IPS DF 6.9 (cell line): ENCODE measurements at regions not wholly inside any gene's neighbourhood (a gene's known extent, or its start where the extent isn't known, plus 50 kb on each side); places are given as distances from the start of the nearest gene placed in this dataset.

Experiments used
- DNase-seq: peaks from one replicate; pipeline ENCODE4 v3.0.0-alpha.2; 2013; ENCODE audit warnings: low read depth, low spot score
- H3K27ac ChIP-seq: one replicate; pipeline ENCODE4 v1.5.1; 2013; ENCODE audit warnings: low read length, control low read depth
- H3K27me3 ChIP-seq: 2 replicates; pipeline ENCODE4 v1.6.1; 2013; ENCODE audit warnings: mild to moderate bottlenecking, low read length; ENCODE audit not compliant: control insufficient read depth, insufficient read depth
- H3K36me3 ChIP-seq: 2 replicates; pipeline ENCODE4 v1.6.1; 2013; ENCODE audit warnings: low read length; ENCODE audit not compliant: control insufficient read depth, insufficient read depth
- H3K4me1 ChIP-seq: 2 replicates; pipeline ENCODE4 v1.6.1; 2013; ENCODE audit warnings: low read length; ENCODE audit not compliant: control insufficient read depth, insufficient read depth
- H3K4me3 ChIP-seq: 2 replicates; pipeline ENCODE4 v1.5.1; 2013; ENCODE audit warnings: mild to moderate bottlenecking, low read length
- H3K9me3 ChIP-seq: 2 replicates; pipeline ENCODE4 v1.6.1; 2013; ENCODE audit warnings: low read length, inconsistent platforms; ENCODE audit not compliant: control insufficient read depth, insufficient read depth
- WGBS: extraction: QIAGEN DNeasy Blood & Tissue Kit; methylation state at CpG from one replicate; pipeline ENCODE4 v1.1.7; 2013; ENCODE audit warnings: mixed read lengths, missing lambda C conversion rate; ENCODE audit not compliant: insufficient read length, insufficient coverage; 5-methylcytosine and 5-hydroxymethylcytosine counted together

DNA sequence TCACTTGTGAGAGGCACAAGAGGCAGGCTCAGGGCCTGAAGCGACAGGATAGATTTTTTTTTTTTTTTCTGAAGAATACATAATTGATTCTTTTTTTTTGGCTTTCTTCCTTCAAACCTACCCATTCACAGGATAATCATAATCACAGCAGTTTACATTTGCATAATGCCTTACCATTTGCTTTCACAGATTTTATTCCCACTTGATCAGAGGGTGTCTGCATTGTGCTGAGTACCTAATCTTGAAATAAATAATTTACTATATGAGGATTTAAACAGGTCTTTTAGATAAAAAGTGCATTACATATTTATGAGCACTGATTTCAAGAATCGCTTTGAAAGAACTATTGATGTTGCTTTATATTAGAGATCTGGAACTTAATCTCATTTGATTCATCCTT is 219.3 kb downstream of the SPRY1 start:
- Histone ChIP-seq H3K36me3 (no peaks in the 10 kb centered on the region), H3K9me3 (no peaks in the 10 kb centered on the region), H3K27ac (no peak overlapping the region), H3K27me3 (no peaks in the 10 kb centered on the region), H3K4me3 (no peak overlapping the region), H3K4me1 (peaks cover 2% of the 10 kb centered on the region; the same call in 1 of the 2 replicates)
- DNase-seq, result no peak
- no CpG with 5 or more reads among the region's 2 CpGs for WGBS

DNA sequence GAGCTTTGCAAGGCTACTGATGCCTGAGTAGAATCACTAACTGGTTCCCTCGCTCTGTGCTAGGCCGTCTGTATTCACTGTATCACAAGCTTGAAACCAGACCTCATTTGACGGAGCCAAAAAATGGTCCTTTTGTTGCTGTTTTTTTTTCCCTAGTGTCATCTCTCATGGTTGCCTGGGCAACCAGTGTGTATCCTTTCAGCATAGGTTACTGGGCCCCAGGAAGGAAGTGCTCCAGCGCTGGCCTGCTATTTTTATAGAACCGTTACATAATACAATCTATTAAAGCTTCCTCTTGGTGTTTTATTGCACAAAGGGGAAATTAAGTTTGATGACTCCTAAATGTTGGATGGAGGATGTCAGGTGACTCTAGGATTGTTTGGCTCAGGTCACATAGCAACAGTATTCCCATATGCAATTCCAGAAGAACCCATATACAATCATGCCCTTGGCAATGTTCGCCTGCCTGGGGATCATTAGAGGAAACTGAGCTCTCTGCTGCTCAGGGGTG is 220.4 kb downstream of the SPRY1 start:
- Histone ChIP-seq H3K9me3 (no peaks in the 10 kb centered on the region), H3K27me3 (no peaks in the 10 kb centered on the region), H3K4me1 (peaks cover 2% of the 10 kb centered on the region; the same call in 1 of the 2 replicates), H3K4me3 (no peak overlapping the region), H3K27ac (no peak overlapping the region), H3K36me3 (no peaks in the 10 kb centered on the region)
- no CpG with 5 or more reads among the region's 6 CpGs for WGBS
- no peak for DNase-seq

DNA sequence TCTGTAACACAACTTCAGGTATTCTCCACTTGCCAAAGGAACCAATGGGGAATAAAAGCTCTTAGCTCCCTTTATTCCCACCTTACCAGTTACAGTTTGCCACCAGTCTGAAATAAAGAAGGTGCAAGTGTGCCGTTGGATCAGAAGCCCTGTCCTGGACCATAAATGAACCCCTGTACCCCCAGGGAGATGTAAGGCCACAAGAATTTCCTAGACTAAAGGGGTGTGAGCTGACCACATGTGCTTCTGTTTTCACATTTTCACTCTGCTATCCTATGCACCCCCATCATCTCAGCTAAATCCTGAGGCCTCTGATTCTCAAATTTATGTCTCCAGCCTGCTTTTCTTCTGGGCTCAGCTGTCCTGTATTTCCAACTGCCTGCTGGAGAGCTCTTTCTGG is 221.2 kb downstream of the SPRY1 start:
- WGBS, result no CpG with 5 or more reads among the region's 1 CpG
- Histone ChIP-seq H3K9me3 (no peaks in the 10 kb centered on the region), H3K36me3 (no peaks in the 10 kb centered on the region), H3K4me1 (peaks cover 2% of the 10 kb centered on the region; the same call in 1 of the 2 replicates), H3K27ac (no peak overlapping the region), H3K27me3 (no peaks in the 10 kb centered on the region), H3K4me3 (no peak overlapping the region)
- no peak for DNase-seq

DNA sequence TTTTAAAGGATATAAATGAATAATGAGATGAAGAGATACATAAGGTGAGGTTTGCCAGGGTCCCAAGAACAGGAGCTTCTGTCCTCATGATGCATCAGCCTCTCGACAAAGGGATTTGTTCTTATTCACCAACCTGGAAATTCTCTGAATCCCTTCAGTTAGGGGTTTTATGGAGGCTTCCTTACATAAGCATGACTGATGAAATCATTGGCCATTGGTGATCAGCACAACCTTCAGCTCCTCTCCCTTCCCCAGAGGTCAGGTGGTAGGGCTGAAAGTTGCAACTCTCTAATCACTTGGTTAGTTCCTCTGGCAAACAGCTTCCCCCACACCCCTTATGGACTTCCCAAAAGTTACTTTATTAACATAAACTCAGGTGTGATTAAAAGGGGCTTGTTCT is 222.0 kb downstream of the SPRY1 start:
- DNase-seq, result no peak
- no CpG with 5 or more reads among the region's 1 CpG for WGBS

DNA sequence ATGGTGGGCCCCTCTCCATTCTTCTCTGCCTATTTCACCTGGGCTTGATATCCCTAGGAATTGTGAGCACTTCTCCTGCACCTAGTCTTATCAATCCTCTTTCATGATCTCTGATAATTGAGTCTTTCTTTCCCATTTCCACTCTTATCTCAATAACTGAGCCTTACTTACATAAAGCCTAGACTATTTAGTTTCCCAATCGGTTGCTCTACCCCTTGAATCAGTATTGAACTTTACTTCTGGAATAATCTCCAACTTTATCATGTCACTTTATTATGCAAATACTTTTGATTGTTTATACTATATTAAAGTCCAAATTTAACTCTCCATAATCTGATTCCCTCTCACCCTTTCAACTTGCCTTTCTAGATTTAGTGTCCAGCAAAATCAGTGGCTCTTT is 222.7 kb downstream of the SPRY1 start:
- no CpG with 5 or more reads among the region's 1 CpG for WGBS
- Histone ChIP-seq H3K4me1 (no peaks in the 10 kb centered on the region), H3K27ac (no peak overlapping the region)

More for the DNA sequence above, 222.0 kb downstream of the SPRY1 start:
- Histone ChIP-seq H3K27me3 (no peaks in the 10 kb centered on the region), H3K9me3 (no peaks in the 10 kb centered on the region), H3K36me3 (no peaks in the 10 kb centered on the region), H3K27ac (no peak overlapping the region), H3K4me3 (no peak overlapping the region), H3K4me1 (peaks cover 2% of the 10 kb centered on the region; the same call in 1 of the 2 replicates)

DNA sequence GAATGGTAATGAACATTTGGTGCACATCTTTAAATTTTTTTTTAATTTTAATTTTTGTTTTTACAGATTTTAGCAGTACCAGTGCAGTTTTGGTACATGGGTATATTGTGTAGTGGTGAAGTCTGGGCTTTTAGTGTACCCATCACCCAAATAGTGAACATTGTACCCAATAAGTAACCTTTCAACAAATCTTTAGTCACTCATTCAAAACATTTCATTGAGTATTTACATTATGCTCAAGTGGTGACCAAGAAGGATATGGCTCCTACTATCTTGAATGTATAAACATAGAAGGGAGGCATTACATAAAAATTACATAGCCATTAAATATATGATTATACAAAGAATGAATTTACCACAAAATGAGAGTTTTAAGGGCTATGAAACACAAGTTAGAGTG is 223.3 kb downstream of the SPRY1 start:
- no peak for DNase-seq
- H3K4me3 ChIP-seq, result no peak overlapping the region
- H3K27me3 ChIP-seq, result no peaks in the 10 kb centered on the region
- no peaks in the 10 kb centered on the region for H3K36me3 ChIP-seq
- H3K4me1 ChIP-seq, result no peaks in the 10 kb centered on the region
- no peak overlapping the region for H3K27ac ChIP-seq
- no peaks in the 10 kb centered on the region for H3K9me3 ChIP-seq

More for the DNA sequence above, 222.7 kb downstream of the SPRY1 start:
- Histone ChIP-seq H3K9me3 (no peaks in the 10 kb centered on the region), H3K4me3 (no peak overlapping the region), H3K36me3 (no peaks in the 10 kb centered on the region), H3K27me3 (no peaks in the 10 kb centered on the region)
- no peak for DNase-seq

DNA sequence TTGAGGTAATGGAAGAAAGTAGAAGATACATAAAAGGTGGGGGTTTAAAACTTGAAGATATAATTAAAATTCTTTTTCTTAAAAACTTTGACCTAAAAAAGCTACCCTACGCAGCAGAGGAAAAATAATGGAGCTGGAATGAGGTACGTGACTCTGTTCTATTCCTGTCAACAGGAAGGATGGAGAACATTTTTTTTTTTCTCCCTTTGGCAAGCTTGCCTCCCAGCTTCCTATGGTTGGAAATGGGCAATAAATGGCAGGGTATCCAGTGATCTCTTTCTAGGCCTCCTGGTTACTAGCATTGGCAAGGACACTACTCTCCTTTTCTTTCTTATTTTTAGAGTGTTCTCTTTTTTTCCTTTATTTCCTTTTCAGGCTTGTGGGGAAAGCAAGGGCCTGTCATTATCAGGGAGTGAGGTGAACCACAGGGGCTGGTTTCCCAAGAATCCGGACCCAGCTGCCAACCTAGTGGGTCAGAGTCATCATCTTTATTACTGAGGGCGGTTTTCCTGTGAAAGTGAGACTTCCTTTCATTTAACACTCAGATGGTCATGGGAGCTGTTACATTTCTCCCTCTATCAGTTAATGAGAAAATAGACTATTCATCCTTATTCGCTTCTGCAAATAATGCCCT is 224.6 kb downstream of the SPRY1 start:
- Histone ChIP-seq H3K4me1 (no peaks in the 10 kb centered on the region), H3K36me3 (no peaks in the 10 kb centered on the region), H3K4me3 (no peak overlapping the region), H3K27ac (no peak overlapping the region), H3K27me3 (no peaks in the 10 kb centered on the region), H3K9me3 (no peaks in the 10 kb centered on the region)
- DNase-seq, result no peak
- WGBS, result no CpG with 5 or more reads among the region's 5 CpGs

DNA sequence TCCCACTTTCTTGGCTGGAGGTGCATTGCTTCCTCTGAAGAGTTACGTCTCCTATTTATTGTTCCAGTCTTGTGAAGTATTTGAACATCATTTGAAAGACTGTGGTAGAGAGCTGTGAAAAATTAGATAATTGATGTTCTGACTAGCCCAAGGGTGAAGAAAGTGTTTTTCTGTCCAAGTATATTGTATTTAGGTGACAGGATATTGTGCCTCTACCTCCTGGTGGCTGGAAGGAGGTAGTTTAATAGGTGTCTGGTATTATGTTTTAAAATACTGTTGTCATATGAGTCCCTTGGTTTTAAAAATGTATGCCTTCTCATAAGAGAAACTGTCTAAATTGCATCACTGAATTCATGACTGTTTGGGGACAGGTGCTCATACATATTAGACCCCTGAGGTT is 226.0 kb downstream of the SPRY1 start:
- Histone ChIP-seq H3K27ac (no peak overlapping the region), H3K4me1 (no peaks in the 10 kb centered on the region), H3K36me3 (no peaks in the 10 kb centered on the region), H3K9me3 (no peaks in the 10 kb centered on the region), H3K4me3 (no peak overlapping the region), H3K27me3 (no peaks in the 10 kb centered on the region)
- no CpG with 5 or more reads among the region's 1 CpG for WGBS
- DNase-seq, result no peak

DNA sequence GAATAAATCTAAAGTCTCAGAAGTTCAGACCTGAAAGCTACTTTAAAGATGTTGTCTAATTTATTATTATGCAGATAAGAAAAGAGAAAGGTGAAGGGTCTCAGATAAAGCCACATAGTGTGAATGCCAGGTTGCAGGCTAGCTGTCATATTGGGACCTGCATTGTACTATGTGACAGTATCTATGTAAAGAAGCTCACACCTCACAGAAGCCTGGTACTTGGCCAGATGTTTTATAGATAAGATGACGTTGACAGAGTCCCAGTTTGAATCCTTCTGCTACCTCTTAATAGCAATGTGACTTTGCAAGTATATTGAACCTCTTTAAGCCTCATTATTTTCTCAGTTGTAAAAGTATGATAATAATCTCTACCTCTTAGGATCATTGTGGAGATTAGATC is 227.0 kb downstream of the SPRY1 start:
- no peak overlapping the region for H3K27ac ChIP-seq
- no peak overlapping the region for H3K4me3 ChIP-seq
- no CpG with 5 or more reads among the region's 1 CpG for WGBS
- DNase-seq, result no peak
- no peaks in the 10 kb centered on the region for H3K36me3 ChIP-seq
- H3K27me3 ChIP-seq, result no peaks in the 10 kb centered on the region
- no peaks in the 10 kb centered on the region for H3K4me1 ChIP-seq
- no peaks in the 10 kb centered on the region for H3K9me3 ChIP-seq

DNA sequence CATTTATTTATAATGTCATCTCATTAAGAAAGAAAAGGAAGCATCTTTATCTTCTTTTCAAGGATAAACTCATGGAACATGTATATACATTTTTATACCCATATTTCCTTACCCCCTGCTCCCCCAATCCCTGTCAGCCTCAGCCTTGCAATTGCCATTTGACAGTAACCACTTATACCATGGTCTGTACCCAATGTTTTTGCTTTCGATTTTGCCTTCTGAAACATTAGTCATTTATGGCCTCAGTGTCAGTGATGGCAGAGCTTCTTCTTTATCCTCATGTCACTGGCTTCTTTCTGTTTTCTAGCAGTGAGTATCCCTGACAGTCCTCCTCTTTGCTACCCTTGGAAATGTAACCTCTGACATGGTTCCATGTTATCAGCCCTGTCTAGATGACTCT is 228.4 kb downstream of the SPRY1 start:
- DNase-seq, result no peak
- Histone ChIP-seq H3K4me3 (no peak overlapping the region), H3K4me1 (no peaks in the 10 kb centered on the region)

DNA sequence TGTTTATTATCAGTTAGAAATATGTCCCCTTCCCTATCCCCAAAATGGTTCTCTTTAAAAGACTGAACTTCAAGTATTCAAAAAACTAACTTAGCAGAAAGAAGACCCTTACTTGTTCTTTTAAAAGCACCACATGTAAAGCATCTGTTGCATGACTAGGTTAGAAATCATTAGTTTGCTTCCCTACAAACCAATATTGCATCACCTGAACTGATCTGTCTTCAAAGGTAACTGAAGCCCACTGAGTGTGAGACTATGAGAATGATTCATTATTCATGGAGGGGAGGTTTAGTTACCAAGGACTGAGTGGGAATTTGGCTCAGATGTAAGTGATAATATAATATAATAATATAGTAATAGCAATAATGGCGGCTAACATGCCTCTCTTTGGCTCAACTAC is 231.7 kb downstream of the SPRY1 start:
- H3K27me3 ChIP-seq, result no peaks in the 10 kb centered on the region
- WGBS, result no CpG with 5 or more reads among the region's 1 CpG
- DNase-seq, result no peak

More for the DNA sequence above, 228.4 kb downstream of the SPRY1 start:
- Histone ChIP-seq H3K27ac (no peak overlapping the region), H3K36me3 (no peaks in the 10 kb centered on the region), H3K9me3 (no peaks in the 10 kb centered on the region), H3K27me3 (no peaks in the 10 kb centered on the region)
- WGBS, result no CpG with 5 or more reads among the region's 1 CpG

More for the DNA sequence above, 231.7 kb downstream of the SPRY1 start:
- H3K4me3 ChIP-seq, result no peak overlapping the region
- H3K9me3 ChIP-seq, result no peaks in the 10 kb centered on the region
- H3K4me1 ChIP-seq, result no peaks in the 10 kb centered on the region
- H3K36me3 ChIP-seq, result no peaks in the 10 kb centered on the region
- no peak overlapping the region for H3K27ac ChIP-seq
